ENCODE measurements at regions not wholly inside any gene's neighbourhood (a gene's known extent, or its start where the extent isn't known, plus 50 kb on each side); places are given as distances from the start of the nearest gene placed in this dataset.

DNA sequence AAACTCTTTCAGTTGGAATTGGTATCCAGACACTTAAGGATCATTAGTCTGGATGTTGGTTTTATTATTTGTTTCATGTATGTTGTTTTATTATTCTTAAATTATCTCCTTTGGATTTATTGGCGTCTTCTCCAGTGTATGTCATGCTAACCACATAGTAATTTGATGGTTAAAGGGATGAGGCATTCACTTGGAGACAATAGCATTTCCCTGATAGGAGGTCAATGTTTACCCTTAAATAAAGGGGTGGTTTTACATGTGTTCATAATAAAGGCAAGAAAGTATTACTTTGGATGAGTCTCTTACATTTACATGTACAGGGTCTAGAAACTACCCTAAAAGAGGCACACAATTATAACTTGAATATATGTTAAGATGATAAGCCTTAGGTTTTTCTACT, 51.2 kb upstream of the RNF144B start:
- TF ChIP-seq, protein P1, sequence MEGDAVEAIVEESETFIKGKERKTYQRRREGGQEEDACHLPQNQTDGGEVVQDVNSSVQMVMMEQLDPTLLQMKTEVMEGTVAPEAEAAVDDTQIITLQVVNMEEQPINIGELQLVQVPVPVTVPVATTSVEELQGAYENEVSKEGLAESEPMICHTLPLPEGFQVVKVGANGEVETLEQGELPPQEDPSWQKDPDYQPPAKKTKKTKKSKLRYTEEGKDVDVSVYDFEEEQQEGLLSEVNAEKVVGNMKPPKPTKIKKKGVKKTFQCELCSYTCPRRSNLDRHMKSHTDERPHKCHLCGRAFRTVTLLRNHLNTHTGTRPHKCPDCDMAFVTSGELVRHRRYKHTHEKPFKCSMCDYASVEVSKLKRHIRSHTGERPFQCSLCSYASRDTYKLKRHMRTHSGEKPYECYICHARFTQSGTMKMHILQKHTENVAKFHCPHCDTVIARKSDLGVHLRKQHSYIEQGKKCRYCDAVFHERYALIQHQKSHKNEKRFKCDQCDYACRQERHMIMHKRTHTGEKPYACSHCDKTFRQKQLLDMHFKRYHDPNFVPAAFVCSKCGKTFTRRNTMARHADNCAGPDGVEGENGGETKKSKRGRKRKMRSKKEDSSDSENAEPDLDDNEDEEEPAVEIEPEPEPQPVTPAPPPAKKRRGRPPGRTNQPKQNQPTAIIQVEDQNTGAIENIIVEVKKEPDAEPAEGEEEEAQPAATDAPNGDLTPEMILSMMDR (IDR thresholded peaks at IDR 0.05) = no peak
- TF ChIP-seq ZFX (IDR thresholded peaks at IDR 0.05; ENCODE audit: borderline replicate concordance) = no peak
- H3K27ac ChIP-seq = no peak overlapping the region

DNA sequence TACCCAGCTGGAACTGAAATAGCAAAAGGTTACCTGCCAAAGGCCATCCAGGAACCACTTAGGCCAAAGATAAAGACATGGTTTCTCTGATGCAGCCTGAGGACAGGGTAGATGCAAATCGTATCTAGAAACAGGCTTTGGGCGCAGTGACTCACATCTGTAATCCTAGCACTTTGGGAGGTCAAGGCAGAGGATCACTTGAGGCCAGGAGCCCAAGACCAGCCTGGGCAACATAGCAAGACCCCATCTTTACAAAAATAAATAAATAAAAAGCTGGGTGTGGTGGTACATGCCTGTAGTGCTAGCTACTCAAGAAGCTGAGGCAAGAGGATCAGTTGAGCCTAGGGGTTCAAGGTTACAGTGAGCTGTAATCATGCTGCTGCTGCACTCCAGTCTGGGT, 52.9 kb upstream of the RNF144B start:
- TF ChIP-seq ZFX (IDR thresholded peaks at IDR 0.05; ENCODE audit: borderline replicate concordance) = no peak
- TF ChIP-seq, protein P1 (IDR thresholded peaks at IDR 0.05) = no peak
- H3K27ac ChIP-seq = no peak overlapping the region

DNA sequence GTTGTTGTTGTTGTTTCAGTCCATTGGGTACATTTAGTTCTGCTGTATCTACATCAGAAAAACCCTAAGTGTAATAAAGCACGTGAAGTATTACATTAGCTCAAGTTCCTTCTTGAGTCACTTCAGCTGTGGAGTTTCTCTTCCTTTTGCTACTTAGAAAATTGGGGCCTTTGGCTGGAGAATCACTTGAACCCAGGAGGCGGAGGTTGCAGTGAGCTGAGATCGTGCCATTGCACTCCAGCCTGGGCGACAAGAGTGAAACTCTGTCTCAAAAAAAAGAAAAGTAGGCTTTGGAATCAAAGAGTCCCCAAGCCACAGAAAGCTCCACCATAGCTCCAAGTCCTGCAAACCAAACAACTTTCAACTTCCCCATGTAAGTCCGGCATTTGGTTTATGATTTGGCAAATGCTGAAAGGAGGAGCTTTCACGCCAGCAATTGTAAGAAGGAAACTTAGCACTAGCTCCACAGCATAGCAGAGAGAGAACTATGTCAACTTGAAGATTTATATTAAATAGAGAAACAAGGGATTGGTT, 56.5 kb upstream of the RNF144B start:
- no peak overlapping the region for H3K27ac ChIP-seq
- TF ChIP-seq, protein P1 (IDR thresholded peaks at IDR 0.05) = no peak
- no peak for TF ChIP-seq ZFX (IDR thresholded peaks at IDR 0.05; ENCODE audit: borderline replicate concordance)

DNA sequence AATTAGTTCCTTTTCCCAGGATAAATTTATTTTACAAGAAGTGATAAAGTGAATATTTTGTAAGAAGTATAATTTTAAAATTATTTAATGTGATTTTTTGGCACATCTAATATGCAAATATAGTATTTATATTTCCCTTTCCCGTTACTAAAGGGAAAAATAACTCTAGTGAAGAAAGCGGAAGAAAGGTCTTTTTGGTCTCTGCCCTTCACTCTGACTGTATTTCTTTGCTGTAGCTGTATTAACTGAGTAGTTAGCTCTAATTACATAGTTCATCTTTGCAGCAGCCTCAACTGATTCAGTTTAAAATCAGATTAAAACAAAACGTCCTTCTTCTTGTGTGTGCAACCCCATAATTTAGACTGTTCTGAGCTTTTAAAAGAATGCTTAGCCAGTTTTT, 57.4 kb upstream of the RNF144B start:
- TF ChIP-seq ZFX (IDR thresholded peaks at IDR 0.05; ENCODE audit: borderline replicate concordance) = no peak
- H3K27ac ChIP-seq = no peak overlapping the region

DNA sequence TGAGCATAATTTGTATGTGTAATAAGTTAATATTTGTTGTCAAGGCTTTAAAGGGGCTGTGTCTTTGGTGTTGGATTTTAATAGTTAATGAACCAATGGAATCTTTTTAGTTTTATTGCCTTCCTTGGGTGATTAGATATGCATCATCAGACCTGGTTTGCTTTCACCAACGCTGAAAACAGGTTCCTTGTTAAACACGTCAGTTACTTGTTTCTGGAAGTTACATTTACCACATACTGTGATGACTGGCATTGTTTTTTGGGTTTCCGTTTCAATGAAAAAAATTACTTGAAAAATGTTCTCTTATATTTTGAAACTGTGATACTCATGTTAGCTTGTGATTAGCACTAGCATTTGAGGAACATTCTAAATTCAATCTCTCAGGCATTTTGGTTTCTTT, 58.6 kb upstream of the RNF144B start:
- TF ChIP-seq ZFX (IDR thresholded peaks at IDR 0.05; ENCODE audit: borderline replicate concordance) = no peak
- TF ChIP-seq, protein P1 (IDR thresholded peaks at IDR 0.05) = no peak
- H3K27ac ChIP-seq = peak overlapping the region; percentile 70

DNA sequence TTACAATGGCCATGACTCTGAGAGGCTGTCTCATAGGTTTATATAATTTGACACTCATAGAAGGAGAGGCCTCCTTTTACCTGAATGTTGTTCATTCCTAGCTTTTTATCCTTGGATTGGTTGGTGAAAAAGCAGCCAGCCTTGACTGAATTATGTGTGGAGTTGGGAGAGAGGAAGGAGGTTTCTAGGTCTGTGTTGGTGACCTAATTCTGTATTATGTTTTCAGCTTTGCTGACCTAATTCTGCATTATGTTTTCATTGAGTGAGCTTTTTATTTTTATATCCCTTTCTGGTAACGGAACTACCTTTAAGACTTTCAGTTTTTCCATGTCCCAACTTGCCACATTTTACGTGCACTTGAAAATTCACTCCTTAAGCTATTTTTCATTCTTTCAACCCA, 59.1 kb upstream of the RNF144B start:
- H3K27ac ChIP-seq = peak overlapping the region; percentile 70

DNA sequence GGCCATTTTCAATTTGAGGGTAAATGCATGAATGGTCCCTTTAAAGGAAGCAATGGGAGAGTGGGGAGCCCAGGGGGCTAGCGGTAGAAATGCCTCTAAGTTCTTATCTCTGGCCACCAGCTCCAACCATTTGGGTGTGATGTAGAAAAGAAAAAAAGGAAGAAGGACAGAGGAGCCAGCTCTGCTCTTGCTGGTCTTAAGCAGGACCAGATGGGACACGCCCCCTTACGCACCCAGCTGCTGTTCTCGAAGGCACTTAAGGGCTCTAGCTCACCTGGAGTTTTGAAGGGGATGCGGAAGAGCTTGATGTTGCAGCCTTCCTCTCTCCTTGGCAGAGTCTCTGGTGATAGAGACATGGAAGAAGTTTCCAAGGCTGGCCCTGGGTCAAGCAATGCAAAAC, 59.5 kb upstream of the RNF144B start:
- peak overlapping the region; percentile 70 for H3K27ac ChIP-seq

More for the DNA sequence above, 59.1 kb upstream of the RNF144B start:
- no peak for TF ChIP-seq ZFX (IDR thresholded peaks at IDR 0.05; ENCODE audit: borderline replicate concordance)
- TF ChIP-seq, protein P1 (IDR thresholded peaks at IDR 0.05) = no peak

More for the DNA sequence above, 59.5 kb upstream of the RNF144B start:
- no peak for TF ChIP-seq ZFX (IDR thresholded peaks at IDR 0.05; ENCODE audit: borderline replicate concordance)
- TF ChIP-seq, protein P1 (IDR thresholded peaks at IDR 0.05) = no peak
